ENCODE measurements at regions not wholly inside any gene's neighbourhood (a gene's known extent, or its start where the extent isn't known, plus 50 kb on each side); places are given as distances from the start of the nearest gene placed in this dataset.

DNA sequence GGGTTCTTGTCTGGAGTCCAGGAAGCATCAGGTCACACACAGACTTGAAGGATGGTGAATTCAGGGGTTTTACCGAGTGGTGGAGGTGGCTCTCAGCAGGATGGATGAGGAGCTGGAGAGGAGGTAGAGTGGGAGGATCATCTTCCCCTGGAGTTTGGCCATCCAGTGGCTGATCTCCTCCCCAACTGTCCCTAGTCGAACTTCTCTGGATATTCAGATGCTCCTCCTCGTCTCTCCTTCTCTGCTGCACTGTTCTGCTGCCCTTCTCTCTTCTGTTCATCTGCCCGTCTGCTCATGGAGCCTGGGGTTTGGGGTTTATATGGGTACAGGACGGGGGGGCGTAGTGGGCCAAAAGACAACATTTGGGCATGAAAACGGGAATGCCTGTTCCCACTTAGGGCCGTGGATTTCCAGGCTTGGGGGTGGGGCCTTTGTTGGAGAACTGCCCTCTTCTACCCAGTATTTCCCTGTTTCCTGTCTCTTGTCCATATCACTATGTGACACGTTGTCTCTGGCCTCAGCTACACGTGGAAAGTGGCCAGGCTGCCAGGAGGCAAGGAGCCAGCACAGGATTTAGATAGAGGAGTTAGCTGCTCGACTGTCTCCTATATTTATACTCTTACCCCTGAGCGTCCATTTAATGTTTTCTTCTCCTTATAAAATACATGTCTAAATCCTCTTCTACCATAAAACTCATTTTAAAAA, 76.7 kb downstream of the SIPA1L2 start:
- no peaks in the 10 kb centered on the region for H3K9me3 ChIP-seq
- ATAC-seq, result peak; percentile 60
- no peak for TF ChIP-seq POLR2A (IDR thresholded peaks at IDR 0.05)
- TF ChIP-seq POLR2AphosphoS5 (IDR thresholded peaks at IDR 0.05), result peak; percentile 6
- H3K36me3 ChIP-seq, result no peaks in the 10 kb centered on the region
- H3K4me3 ChIP-seq, result no peak overlapping the region
- peaks cover 26 to 97% (median 28%) of the 10 kb centered on the region in 3 donors for H3K4me1 ChIP-seq
- H3K27me3 ChIP-seq, result no peaks in the 10 kb centered on the region
- WGBS, 2 donors (ENCODE audit: low coverage in 1 of 2), result 14 to 32% methylated on average over 5 to 9 of the region's 12 CpGs
- H3K27ac ChIP-seq, result peak overlapping the region; percentile 25 to 72 (median 70)

DNA sequence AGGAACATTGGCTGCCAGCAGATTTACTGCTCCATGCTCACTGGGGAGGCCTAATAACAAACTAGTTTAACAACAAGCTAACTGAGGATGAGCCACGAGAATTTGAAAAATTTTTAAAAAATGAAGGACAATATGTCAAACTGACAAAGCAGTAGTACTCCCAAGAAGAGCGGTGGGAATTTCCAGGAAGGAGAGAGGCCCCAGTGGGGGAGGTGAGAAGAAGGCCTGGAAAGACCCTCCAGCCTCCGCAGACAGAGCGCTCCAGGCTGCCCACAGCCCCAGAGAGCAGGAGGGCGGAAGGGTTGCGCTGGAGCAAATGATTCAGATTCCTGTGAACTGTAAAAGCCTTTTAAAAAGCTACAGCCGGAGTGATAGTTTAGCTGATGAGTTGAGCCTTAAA, 78.5 kb downstream of the SIPA1L2 start:
- ATAC-seq, result no peak
- Histone ChIP-seq H3K9me3 (no peaks in the 10 kb centered on the region), H3K27me3 (no peaks in the 10 kb centered on the region), H3K4me1 (peaks cover 24 to 86% (median 28%) of the 10 kb centered on the region in 3 donors), H3K27ac (peak overlapping the region in 1 of 4 donors; percentile 17), H3K4me3 (no peak overlapping the region), H3K36me3 (no peaks in the 10 kb centered on the region)
- WGBS, 2 donors (ENCODE audit: low coverage in 1 of 2), result 77 to 81% methylated on average over 6 to 7 of the region's 7 CpGs
- no peak for TF ChIP-seq POLR2A (IDR thresholded peaks at IDR 0.05)
- TF ChIP-seq, protein P1, sequence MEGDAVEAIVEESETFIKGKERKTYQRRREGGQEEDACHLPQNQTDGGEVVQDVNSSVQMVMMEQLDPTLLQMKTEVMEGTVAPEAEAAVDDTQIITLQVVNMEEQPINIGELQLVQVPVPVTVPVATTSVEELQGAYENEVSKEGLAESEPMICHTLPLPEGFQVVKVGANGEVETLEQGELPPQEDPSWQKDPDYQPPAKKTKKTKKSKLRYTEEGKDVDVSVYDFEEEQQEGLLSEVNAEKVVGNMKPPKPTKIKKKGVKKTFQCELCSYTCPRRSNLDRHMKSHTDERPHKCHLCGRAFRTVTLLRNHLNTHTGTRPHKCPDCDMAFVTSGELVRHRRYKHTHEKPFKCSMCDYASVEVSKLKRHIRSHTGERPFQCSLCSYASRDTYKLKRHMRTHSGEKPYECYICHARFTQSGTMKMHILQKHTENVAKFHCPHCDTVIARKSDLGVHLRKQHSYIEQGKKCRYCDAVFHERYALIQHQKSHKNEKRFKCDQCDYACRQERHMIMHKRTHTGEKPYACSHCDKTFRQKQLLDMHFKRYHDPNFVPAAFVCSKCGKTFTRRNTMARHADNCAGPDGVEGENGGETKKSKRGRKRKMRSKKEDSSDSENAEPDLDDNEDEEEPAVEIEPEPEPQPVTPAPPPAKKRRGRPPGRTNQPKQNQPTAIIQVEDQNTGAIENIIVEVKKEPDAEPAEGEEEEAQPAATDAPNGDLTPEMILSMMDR (IDR thresholded peaks at IDR 0.05), result no peak
- no peak for TF ChIP-seq EP300 (IDR thresholded peaks at IDR 0.05)
- TF ChIP-seq POLR2AphosphoS5 (IDR thresholded peaks at IDR 0.05), result no peak

DNA sequence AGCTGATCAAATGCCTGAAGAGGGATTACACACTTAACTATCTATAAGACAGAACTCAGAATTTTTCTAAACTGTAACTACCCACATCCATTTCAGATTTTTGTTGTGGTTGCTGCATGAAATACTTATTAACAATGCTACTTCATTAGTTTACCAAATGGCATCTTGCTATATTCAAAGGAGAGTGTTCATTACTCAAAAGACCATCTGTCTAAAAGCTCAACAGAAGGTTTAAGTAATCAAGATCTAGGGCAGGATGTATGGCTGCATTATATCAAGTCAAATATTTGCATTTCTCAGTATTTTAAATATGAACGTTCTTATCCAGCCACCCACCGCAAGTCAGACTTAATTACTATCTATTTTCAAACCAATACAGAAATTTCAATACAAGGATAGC, 79.9 kb downstream of the SIPA1L2 start:
- Histone ChIP-seq H3K27me3 (no peaks in the 10 kb centered on the region), H3K4me1 (peaks cover 20 to 72% (median 21%) of the 10 kb centered on the region in 3 donors), H3K4me3 (no peak overlapping the region), H3K9me3 (no peaks in the 10 kb centered on the region), H3K27ac (no peak overlapping the region), H3K36me3 (no peaks in the 10 kb centered on the region)
- WGBS, 2 donors (ENCODE audit: low coverage in 1 of 2), result 75 to 79% methylated on average over 2 of the region's 2 CpGs
- no peak for ATAC-seq
- TF ChIP-seq POLR2A (IDR thresholded peaks at IDR 0.05), result no peak
- no peak for TF ChIP-seq POLR2AphosphoS5 (IDR thresholded peaks at IDR 0.05)
- TF ChIP-seq, protein P1 (IDR thresholded peaks at IDR 0.05), result no peak
- no peak for TF ChIP-seq EP300 (IDR thresholded peaks at IDR 0.05)

DNA sequence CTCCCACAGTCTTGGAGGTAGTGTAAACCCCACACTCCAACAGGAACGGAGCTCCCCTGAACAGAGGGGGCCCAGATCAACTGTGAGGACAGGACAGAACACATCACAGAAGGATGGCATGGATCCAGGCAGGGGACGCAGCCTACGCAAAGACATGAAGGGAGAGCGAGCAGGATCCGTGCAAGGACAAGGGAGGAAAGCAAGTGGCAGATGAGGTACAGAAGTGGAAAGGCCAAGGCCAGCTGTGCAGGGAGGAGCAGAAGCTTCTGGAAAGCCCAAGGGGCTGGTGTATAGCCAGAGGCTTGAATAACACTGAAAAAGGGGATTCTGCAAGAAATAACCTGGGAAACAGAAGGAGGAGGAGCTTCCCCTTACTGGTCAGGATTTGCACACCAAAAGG, 81.2 kb downstream of the SIPA1L2 start:
- Histone ChIP-seq H3K4me1 (peaks cover 9 to 59% (median 15%) of the 10 kb centered on the region in 3 donors), H3K9me3 (no peaks in the 10 kb centered on the region), H3K36me3 (no peaks in the 10 kb centered on the region), H3K27ac (no peak overlapping the region), H3K27me3 (no peaks in the 10 kb centered on the region), H3K4me3 (no peak overlapping the region)
- WGBS, 2 donors (ENCODE audit: low coverage in 1 of 2), result 86 to 100% methylated on average over 1 to 4 of the region's 5 CpGs
- ATAC-seq, result no peak
- TF ChIP-seq POLR2AphosphoS5 (IDR thresholded peaks at IDR 0.05) (no peak), EP300 (IDR thresholded peaks at IDR 0.05) (no peak), POLR2A (IDR thresholded peaks at IDR 0.05) (no peak)
- TF ChIP-seq, protein P1 (IDR thresholded peaks at IDR 0.05), result no peak

DNA sequence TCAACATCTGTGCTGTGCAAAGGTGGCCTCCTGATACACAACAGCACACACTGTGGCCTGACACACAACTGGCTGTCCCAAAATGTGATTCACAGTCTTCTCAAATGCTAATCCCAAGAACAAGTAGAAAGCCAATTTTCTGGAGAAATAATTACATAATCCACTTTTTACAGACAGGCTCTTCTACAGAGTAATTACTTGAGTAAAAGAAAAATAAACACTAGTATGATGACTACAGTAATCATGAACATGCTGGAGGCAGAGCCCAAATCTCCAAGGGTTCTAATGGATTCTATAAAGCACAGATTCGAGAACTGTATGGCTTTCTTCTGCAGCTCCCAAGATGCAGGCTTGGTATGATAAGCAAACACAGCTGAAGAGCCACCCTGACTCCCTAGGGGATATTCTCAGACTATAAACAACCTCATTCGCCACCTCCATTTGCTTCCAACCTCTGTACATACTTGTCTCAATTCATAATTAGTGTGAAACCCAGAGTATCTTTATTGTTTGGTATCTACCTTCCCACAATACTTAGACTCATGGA, 81.9 kb downstream of the SIPA1L2 start:
- 72 to 75% methylated on average over 2 of the region's 2 CpGs for WGBS, 2 donors (ENCODE audit: low coverage in 1 of 2)
- no peak for ATAC-seq
- TF ChIP-seq POLR2AphosphoS5 (IDR thresholded peaks at IDR 0.05), result no peak
- TF ChIP-seq EP300 (IDR thresholded peaks at IDR 0.05), result no peak
- no peak for TF ChIP-seq POLR2A (IDR thresholded peaks at IDR 0.05)
- TF ChIP-seq, protein P1 (IDR thresholded peaks at IDR 0.05), result no peak

More for the DNA sequence above, 81.9 kb downstream of the SIPA1L2 start:
- H3K9me3 ChIP-seq, result no peaks in the 10 kb centered on the region
- no peaks in the 10 kb centered on the region for H3K27me3 ChIP-seq
- peaks cover 2 to 52% (median 8%) of the 10 kb centered on the region in 3 donors for H3K4me1 ChIP-seq
- H3K27ac ChIP-seq, result no peak overlapping the region
- H3K4me3 ChIP-seq, result no peak overlapping the region
- H3K36me3 ChIP-seq, result no peaks in the 10 kb centered on the region

All from gastroesophageal sphincter (tissue), 4 donors.